Brain microvascular endothelial cell (primary cell): ENCODE measurements at regions not wholly inside any gene's neighbourhood (a gene's known extent, or its start where the extent isn't known, plus 50 kb on each side); places are given as distances from the start of the nearest gene placed in this dataset.

Source experiments
- DNase-seq: peaks from one replicate; pipeline ENCODE4 v3.0.0-alpha.2; 2020
- H3K27ac ChIP-seq: fragments of 250-450 bp; sonication (Bioruptor Pico); 2 replicates; pipeline ENCODE4 v1.5.1; 2020; ENCODE audit warnings: mild to moderate bottlenecking, moderate library complexity
- H3K27me3 ChIP-seq: fragments of 250-450 bp; sonication (Bioruptor Pico); replicated peaks from 2 replicates; pipeline ENCODE4 v1.5.1; 2020; ENCODE audit warnings: mild to moderate bottlenecking
- H3K36me3 ChIP-seq: fragments of 250-450 bp; sonication (Bioruptor Pico); replicated peaks from 2 replicates; pipeline ENCODE4 v1.5.1; 2020; ENCODE audit warnings: mild to moderate bottlenecking
- H3K4me3 ChIP-seq: 2 replicates; pipeline ENCODE4 v1.5.1; 2011; ENCODE audit warnings: low read depth, mild to moderate bottlenecking, control low read depth, low read length, moderate library complexity
- CTCF ChIP-seq: IDR thresholded peaks from 2 replicates; pipeline ENCODE4 v1.5.1; 2011; ENCODE audit warnings: low read depth, mild to moderate bottlenecking, moderate library complexity, low read length, control low read depth, inconsistent platforms; ENCODE audit errors: missing control alignments
- in situ Hi-C: cut with HindIII; loops from 2 replicates; pipeline ENCODE4 v1.10.0; 2017; ENCODE audit warnings: low sequenced_read_pairs, low pct_ligation_motif_present

DNA sequence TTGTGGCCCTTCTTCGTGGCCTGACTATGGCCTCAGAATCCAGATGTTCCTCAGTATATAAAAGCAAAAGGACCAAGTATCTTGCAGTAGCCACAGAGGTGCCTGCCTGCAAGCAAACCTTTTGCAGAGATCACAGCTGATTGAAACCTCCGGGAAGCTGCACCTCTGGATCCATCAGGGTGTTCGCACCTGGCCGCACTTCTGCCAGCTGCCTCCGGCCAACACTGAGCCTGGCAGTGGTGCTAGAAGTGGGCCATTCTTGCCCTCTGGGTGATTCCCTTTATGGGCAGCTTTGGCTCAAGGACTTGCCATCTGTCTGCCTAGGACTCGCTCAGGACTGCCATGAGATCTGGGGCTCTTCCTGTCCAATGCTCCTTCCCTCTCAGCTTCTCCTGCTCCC is 214.6 kb upstream of the ECI2 start:
- no peak for DNase-seq
- Histone ChIP-seq H3K27ac (no peak overlapping the region), H3K4me3 (no peak overlapping the region), H3K36me3 (no peaks in the 10 kb centered on the region), H3K27me3 (no peaks in the 10 kb centered on the region)
- no peak for TF ChIP-seq CTCF
- in situ Hi-C loops = no loop called here

- DNase-seq = no peak
- in situ Hi-C loops = no loop called here
Observed at GRCh38 chr6:4349323-4349722, 213.9 kb upstream of the ECI2 start.

GRCh38 chr6:4348462-4349112 is 213.2 kb upstream of the ECI2 start:
- Histone ChIP-seq H3K4me3 (no peak overlapping the region), H3K27me3 (no peaks in the 10 kb centered on the region), H3K36me3 (no peaks in the 10 kb centered on the region), H3K27ac (no peak overlapping the region)
- in situ Hi-C loops = no loop called here
- TF ChIP-seq CTCF = no peak
- no peak for DNase-seq

More at GRCh38 chr6:4349323-4349722, 213.9 kb upstream of the ECI2 start:
- no peak for TF ChIP-seq CTCF
- no peak overlapping the region for H3K27ac ChIP-seq
- no peak overlapping the region for H3K4me3 ChIP-seq
- no peaks in the 10 kb centered on the region for H3K27me3 ChIP-seq
- no peaks in the 10 kb centered on the region for H3K36me3 ChIP-seq

DNA sequence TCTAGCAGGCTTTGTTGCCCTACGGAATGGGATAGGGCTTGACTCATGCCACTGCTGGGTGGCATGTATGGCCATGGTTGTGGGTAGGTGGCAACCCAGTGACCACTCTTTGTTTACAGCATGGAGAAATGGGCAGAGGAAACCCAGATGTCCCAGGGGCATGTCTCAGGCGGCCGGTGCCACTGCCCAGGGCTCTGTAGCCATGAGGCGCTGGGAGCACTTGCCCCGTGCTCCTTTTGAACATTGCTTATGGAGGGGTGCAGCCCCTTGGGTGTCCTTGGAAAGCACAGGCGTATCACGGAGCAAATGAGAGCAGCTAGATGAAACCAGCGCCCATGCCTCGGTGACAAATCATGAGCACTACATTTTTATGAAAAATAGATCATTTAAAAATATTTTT is 212.5 kb upstream of the ECI2 start:
- no peak for TF ChIP-seq CTCF
- Histone ChIP-seq H3K36me3 (no peaks in the 10 kb centered on the region), H3K4me3 (no peak overlapping the region), H3K27me3 (no peaks in the 10 kb centered on the region), H3K27ac (no peak overlapping the region)
- no peak for DNase-seq
- in situ Hi-C loops = no loop called here

DNA sequence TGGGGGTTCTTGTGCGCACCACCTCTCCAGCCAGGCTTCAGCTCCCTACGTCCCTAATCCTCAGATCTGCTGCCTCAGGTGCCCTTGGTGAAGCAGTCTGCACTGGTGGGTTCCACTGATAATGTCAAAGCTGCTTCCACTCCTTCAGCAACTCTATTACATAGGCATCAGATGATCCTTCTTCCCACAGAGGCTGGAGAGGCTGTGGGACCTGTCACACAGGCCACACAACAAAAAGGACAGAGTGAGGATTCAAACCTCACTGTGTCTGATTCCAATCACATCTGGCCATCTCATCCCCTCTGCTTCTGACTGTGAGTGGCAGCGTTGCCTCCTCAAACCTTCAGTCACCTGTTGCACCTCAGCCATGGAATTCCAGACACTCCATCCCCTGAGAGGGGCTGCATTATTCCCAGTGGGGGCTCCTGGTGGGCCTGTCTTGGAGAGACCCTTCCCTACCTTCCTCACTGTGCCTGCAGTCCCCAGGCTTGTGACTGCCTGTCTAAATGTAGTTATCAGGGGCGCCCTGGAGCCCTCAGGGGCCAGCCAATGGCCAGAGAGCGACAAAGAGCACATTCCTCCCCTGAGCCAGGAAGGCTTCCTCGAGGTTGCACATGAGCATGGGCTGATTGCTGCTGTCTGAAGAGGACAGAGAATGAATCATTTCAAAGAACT is 211.4 kb upstream of the ECI2 start:
- no peak for TF ChIP-seq CTCF
- Histone ChIP-seq H3K27ac (peak overlapping the region; percentile 25), H3K36me3 (no peaks in the 10 kb centered on the region), H3K27me3 (no peaks in the 10 kb centered on the region), H3K4me3 (no peak overlapping the region)
- DNase-seq = peak; percentile 61
- in situ Hi-C loops = no loop called here

DNA sequence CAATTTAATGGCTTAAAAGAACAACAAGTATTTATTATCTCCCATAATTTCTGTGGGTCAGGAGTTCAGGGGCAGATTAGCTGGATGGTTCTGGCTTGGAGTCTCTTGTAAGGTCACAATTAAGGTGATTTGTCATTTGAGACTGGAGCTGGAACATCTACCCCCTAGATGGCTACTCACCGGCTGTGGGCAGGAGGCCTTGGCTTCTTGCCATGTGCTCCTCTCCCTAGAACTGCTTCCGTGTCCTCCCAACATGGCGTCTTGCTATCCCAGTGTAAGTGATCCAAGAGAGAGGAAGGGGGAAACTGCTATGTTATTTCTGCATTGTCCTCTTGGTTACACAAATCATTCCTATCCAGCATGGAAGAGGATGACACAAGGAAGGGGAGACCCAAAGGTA is 210.2 kb upstream of the ECI2 start:
- TF ChIP-seq CTCF = no peak
- no peaks in the 10 kb centered on the region for H3K36me3 ChIP-seq
- DNase-seq = no peak
- H3K27ac ChIP-seq = no peak overlapping the region
- no peak overlapping the region for H3K4me3 ChIP-seq
- in situ Hi-C loops = no loop called here
- H3K27me3 ChIP-seq = no peaks in the 10 kb centered on the region
